Thoracic aorta (tissue), 2 donors: ENCODE measurements at regions not wholly inside any gene's neighbourhood (a gene's known extent, or its start where the extent isn't known, plus 50 kb on each side); places are given as distances from the start of the nearest gene placed in this dataset.
"Not testable (repeated sequence)": the region's sequence is repeated elsewhere in the genome, so short reads cannot be mapped to it uniquely, and the experiment has no call there.

ENCODE experiments used
- ATAC-seq: fragments of 150-250 bp; one replicate; pipeline ENCODE4 v1.8.0; 2017; ENCODE audit warnings: low read depth; ENCODE audit not compliant: insufficient number of reproducible peaks, low FRiP score
- DNase-seq: peaks from one replicate; pipeline ENCODE4 v3.0.0-alpha.2; 2020; ENCODE audit warnings: low spot score
- H3K27ac ChIP-seq, 2 donors: fragments of 200-600 bp; sonication (generic); 1 replicate in 1 of 2; 2 replicates in 1 of 2; pipeline ENCODE4 v1.5.1; 2016; ENCODE audit warnings: mild to moderate bottlenecking in 2 of 2, moderate library complexity in 2 of 2
- H3K27me3 ChIP-seq: fragments of 200-600 bp; sonication (generic); replicated peaks from 2 replicates; pipeline ENCODE4 v1.6.0; 2016; ENCODE audit warnings: mild to moderate bottlenecking; ENCODE audit not compliant: insufficient read depth
- H3K36me3 ChIP-seq: fragments of 200-600 bp; sonication (generic); one replicate; pipeline ENCODE4 v1.5.1; 2016
- H3K4me1 ChIP-seq, 2 donors: fragments of 200-600 bp; sonication (generic); 1 replicate in 1 of 2; 2 replicates in 1 of 2; pipeline versions ENCODE4 v1.5.1 to v1.6.0; 2016; ENCODE audit warnings: low read depth in 2 of 2, mild to moderate bottlenecking in 1 of 2; ENCODE audit not compliant: control insufficient read depth in 1 of 2
- H3K4me3 ChIP-seq: fragments of 200-600 bp; sonication (generic); 2 replicates; pipeline ENCODE4 v1.5.1; 2016; ENCODE audit warnings: mild to moderate bottlenecking
- H3K9me3 ChIP-seq: fragments of 200-600 bp; sonication (generic); 2 replicates; pipeline ENCODE4 v1.5.1; 2016
- CTCF ChIP-seq: fragments of 200-600 bp; sonication (generic); IDR thresholded peaks from one replicate; pipeline ENCODE4 v1.5.1; 2019; ENCODE audit warnings: antibody characterized with exemption

- no peak for DNase-seq
- no peak for TF ChIP-seq CTCF
- H3K27ac ChIP-seq: no peak overlapping the region
- H3K4me1 ChIP-seq: no peaks in the 10 kb centered on the region
- H3K9me3 ChIP-seq: no peaks in the 10 kb centered on the region
- no peaks in the 10 kb centered on the region for H3K27me3 ChIP-seq
- H3K4me3 ChIP-seq: no peak overlapping the region
- ATAC-seq: no peak
- H3K36me3 ChIP-seq: no peaks in the 10 kb centered on the region
These were observed 449.8 kb downstream of the SHISA9 start for GRCh38 chr16:13351181-13351580.

GRCh38 chr16:13351601-13352217 is 450.3 kb downstream of the SHISA9 start:
- no peak for ATAC-seq
- no peak for DNase-seq
- Histone ChIP-seq H3K4me1 (no peaks in the 10 kb centered on the region), H3K4me3 (no peak overlapping the region), H3K27me3 (no peaks in the 10 kb centered on the region), H3K27ac (no peak overlapping the region), H3K9me3 (no peaks in the 10 kb centered on the region), H3K36me3 (no peaks in the 10 kb centered on the region)
- no peak for TF ChIP-seq CTCF

- not testable (repeated sequence) for H3K27me3 ChIP-seq, ATAC-seq, H3K4me1 ChIP-seq, H3K9me3 ChIP-seq, H3K4me3 ChIP-seq, DNase-seq, H3K27ac ChIP-seq, H3K36me3 ChIP-seq
These were observed 451.4 kb downstream of the SHISA9 start for GRCh38 chr16:13352796-13353195.

DNA sequence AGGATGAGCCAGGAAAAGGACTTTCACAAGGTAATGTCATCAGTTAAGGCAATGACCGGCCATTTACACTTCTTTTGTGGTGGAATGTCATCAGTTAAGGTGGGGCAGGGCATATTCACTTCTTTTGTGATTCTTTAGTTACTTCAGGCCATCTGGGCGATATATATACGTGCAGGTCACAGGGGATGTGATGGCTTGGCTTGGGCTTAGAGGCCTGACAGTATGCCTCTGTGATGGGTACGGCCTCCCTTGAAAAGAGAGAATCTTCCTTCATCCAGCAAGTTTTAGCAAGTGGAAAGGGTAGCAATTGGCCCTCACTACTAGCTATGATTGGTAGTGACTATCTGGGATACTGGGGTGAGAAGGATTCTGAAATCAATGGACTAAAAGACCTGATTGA is 456.4 kb downstream of the SHISA9 start:
- H3K36me3 ChIP-seq, H3K4me3 ChIP-seq, H3K27me3 ChIP-seq, H3K4me1 ChIP-seq, H3K27ac ChIP-seq, DNase-seq, ATAC-seq: not testable (repeated sequence)
- H3K9me3 ChIP-seq: peaks cover 12% of the 10 kb centered on the region

GRCh38 chr16:13359835-13360234 is 458.4 kb downstream of the SHISA9 start:
- Histone ChIP-seq H3K9me3 (peaks cover 12% of the 10 kb centered on the region), H3K4me3 (no peak overlapping the region), H3K4me1 (no peaks in the 10 kb centered on the region), H3K27me3 (no peaks in the 10 kb centered on the region), H3K27ac (no peak overlapping the region), H3K36me3 (no peaks in the 10 kb centered on the region)
- ATAC-seq (no peak), DNase-seq (no peak)
- no peak for TF ChIP-seq CTCF

DNA sequence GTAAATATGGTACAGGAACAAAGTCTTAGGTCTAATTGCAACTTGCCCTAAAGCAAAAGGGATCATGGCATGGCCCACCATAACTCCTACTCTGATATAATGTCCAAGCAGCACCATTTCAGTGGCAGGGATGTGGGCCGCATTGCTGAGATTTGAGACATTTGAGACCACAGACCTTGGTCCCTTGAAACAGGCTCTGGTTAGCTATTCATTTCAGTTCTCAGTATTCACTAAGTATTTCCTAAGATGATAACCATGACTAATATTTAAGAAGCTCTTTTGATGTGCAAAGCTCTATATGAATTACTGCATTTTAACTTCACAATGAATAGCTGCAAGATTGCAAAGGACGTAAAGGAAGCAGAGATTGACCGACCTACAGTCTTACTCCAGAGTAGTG is 471.0 kb downstream of the SHISA9 start:
- no peaks in the 10 kb centered on the region for H3K9me3 ChIP-seq
- H3K4me3 ChIP-seq: no peak overlapping the region
- ATAC-seq: no peak
- H3K27ac ChIP-seq: no peak overlapping the region
- TF ChIP-seq CTCF: no peak
- DNase-seq: no peak
- no peaks in the 10 kb centered on the region for H3K4me1 ChIP-seq
- H3K27me3 ChIP-seq: no peaks in the 10 kb centered on the region
- H3K36me3 ChIP-seq: no peaks in the 10 kb centered on the region
